ENCODE measurements at regions not wholly inside any gene's neighbourhood (a gene's known extent, or its start where the extent isn't known, plus 50 kb on each side); places are given as distances from the start of the nearest gene placed in this dataset.

DNA sequence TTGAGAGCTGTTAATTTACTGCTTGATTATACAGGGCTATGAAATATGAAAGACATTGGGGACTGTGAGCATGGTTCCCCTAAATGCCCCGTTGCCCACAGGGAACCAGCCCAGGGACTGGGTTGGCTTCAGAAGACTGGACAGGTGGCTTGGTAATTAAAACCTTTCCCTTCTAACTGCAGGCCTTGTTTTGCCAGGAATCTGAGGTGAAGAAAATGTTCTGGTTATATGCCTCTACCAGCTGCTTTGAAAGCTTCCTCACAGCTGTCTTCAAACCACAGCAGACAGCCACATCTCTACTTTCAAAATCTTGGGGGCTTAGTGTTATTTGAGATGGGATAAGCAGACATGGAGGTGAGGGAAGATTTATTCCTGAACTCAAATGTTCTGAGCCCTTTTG is 153.3 kb upstream of the SPRY4 start:
- ChIA-PET POLR2A (no interaction called here), CTCF (no interaction called here)
- Mint-ChIP-seq H3K4me3 (no peak overlapping the region), H3K9me3 (peaks cover 9% of the 10 kb centered on the region), H3K27me3 (peaks cover 27% of the 10 kb centered on the region), H3K36me3 (ENCODE audit: low read depth) (no peaks in the 10 kb centered on the region), H3K4me1 (no peaks in the 10 kb centered on the region), H3K27ac (no peak overlapping the region)
- no peak for ATAC-seq (ENCODE audit: low read depth)
- TF ChIP-seq, protein P1, sequence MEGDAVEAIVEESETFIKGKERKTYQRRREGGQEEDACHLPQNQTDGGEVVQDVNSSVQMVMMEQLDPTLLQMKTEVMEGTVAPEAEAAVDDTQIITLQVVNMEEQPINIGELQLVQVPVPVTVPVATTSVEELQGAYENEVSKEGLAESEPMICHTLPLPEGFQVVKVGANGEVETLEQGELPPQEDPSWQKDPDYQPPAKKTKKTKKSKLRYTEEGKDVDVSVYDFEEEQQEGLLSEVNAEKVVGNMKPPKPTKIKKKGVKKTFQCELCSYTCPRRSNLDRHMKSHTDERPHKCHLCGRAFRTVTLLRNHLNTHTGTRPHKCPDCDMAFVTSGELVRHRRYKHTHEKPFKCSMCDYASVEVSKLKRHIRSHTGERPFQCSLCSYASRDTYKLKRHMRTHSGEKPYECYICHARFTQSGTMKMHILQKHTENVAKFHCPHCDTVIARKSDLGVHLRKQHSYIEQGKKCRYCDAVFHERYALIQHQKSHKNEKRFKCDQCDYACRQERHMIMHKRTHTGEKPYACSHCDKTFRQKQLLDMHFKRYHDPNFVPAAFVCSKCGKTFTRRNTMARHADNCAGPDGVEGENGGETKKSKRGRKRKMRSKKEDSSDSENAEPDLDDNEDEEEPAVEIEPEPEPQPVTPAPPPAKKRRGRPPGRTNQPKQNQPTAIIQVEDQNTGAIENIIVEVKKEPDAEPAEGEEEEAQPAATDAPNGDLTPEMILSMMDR (IDR thresholded peaks at IDR 0.05): no peak
- no peak for DNase-seq
- intact Hi-C loops (cut with micrococcal nuclease): no loop called here

DNA sequence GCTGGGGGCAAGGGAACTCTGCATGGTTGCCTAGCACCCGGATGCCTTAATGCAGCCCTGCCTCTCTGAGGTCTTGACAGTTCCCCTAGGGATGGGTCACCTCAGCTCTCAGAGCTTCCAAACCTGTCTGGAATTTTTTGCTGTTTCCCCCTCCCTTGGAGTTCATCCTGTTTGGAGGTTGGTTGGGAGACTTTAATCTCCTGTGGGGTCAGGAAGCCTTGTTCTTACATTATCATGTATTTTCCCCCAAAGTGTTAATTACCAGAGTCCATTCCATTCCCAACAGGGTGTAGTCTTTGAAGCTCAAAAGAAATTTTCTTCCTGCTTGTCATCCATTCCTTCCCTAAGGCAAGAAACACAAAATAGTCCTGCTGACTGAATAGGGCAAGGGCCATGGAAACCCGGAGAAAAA is 150.3 kb upstream of the SPRY4 start:
- H3K27ac Mint-ChIP-seq: no peak overlapping the region
- no peaks in the 10 kb centered on the region for H3K4me1 Mint-ChIP-seq
- DNase-seq: no peak
- intact Hi-C loops (cut with micrococcal nuclease): no loop called here
- no peaks in the 10 kb centered on the region for H3K36me3 Mint-ChIP-seq (ENCODE audit: low read depth)
- no peak overlapping the region for H3K4me3 Mint-ChIP-seq
- ChIA-PET POLR2A (no interaction called here), CTCF (no interaction called here)
- TF ChIP-seq, protein P1 (IDR thresholded peaks at IDR 0.05): no peak
- H3K9me3 Mint-ChIP-seq: peaks cover 9% of the 10 kb centered on the region
- no peak for ATAC-seq (ENCODE audit: low read depth)
- peaks cover 25% of the 10 kb centered on the region for H3K27me3 Mint-ChIP-seq

DNA sequence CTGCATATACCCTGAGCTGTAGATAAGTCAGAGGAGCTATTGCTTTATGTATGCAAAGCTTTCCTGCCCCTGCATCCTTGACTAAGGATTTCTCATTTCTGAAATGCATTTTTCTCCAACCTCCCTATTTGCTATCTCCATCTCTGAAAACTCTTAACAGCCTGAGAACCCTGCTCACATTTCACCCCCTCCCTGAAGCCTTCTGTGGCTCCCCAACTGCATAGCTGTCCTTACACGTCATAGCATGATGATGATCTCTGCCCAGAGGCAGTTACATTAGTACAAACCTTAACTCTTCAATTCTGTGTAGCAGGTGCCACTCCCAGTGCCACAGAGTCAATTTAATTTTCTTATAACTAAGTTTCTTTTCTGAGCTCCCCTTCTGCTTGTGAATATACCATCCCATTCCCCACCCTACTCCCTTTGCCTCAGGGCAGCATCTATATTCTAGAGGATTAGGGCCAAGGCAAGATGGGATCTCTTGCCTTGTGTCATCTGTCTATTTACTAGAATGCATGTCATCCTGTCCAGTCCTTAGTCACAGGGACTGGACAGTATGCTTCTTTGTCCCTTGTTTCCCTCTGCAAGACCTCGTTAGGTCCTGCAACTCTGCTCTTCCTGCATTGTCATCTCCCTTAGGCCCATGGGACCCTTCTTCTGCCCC is 149.7 kb upstream of the SPRY4 start:
- ChIA-PET CTCF (no interaction called here), POLR2A (no interaction called here)
- peaks cover 20% of the 10 kb centered on the region for H3K27me3 Mint-ChIP-seq
- TF ChIP-seq, protein P1 (IDR thresholded peaks at IDR 0.05): no peak
- H3K27ac Mint-ChIP-seq: no peak overlapping the region
- intact Hi-C loops (cut with micrococcal nuclease): no loop called here
- no peaks in the 10 kb centered on the region for H3K4me1 Mint-ChIP-seq
- H3K36me3 Mint-ChIP-seq (ENCODE audit: low read depth): no peaks in the 10 kb centered on the region
- H3K4me3 Mint-ChIP-seq: no peak overlapping the region
- ATAC-seq (ENCODE audit: low read depth) (no peak), DNase-seq (no peak)
- peaks cover 9% of the 10 kb centered on the region for H3K9me3 Mint-ChIP-seq

DNA sequence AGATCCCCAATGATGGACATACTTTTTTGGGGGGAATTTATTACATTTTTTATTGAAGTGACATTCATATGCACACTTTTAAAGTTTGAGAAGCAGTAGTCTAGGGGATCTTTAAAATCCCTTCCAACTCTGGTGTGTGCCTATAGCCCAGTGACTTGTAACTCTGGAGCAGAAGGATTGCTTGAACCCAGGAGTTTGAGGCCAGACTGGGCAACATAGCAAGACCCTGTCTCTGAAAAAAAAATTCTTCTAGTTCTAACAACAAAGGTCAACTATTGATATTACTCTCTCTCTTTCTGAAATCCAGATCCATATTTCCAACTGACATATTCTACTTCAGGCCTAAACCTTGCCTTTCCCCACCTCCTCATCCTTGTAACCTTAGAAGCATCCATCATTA is 148.2 kb upstream of the SPRY4 start:
- H3K4me3 Mint-ChIP-seq: no peak overlapping the region
- H3K27ac Mint-ChIP-seq: no peak overlapping the region
- H3K9me3 Mint-ChIP-seq: no peaks in the 10 kb centered on the region
- no peaks in the 10 kb centered on the region for H3K36me3 Mint-ChIP-seq (ENCODE audit: low read depth)
- H3K4me1 Mint-ChIP-seq: no peaks in the 10 kb centered on the region
- DNase-seq: no peak
- ChIA-PET POLR2A (no interaction called here), CTCF (no interaction called here)
- intact Hi-C loops (cut with micrococcal nuclease): no loop called here
- TF ChIP-seq, protein P1 (IDR thresholded peaks at IDR 0.05): no peak
- H3K27me3 Mint-ChIP-seq: peaks cover 9% of the 10 kb centered on the region
- no peak for ATAC-seq (ENCODE audit: low read depth)

DNA sequence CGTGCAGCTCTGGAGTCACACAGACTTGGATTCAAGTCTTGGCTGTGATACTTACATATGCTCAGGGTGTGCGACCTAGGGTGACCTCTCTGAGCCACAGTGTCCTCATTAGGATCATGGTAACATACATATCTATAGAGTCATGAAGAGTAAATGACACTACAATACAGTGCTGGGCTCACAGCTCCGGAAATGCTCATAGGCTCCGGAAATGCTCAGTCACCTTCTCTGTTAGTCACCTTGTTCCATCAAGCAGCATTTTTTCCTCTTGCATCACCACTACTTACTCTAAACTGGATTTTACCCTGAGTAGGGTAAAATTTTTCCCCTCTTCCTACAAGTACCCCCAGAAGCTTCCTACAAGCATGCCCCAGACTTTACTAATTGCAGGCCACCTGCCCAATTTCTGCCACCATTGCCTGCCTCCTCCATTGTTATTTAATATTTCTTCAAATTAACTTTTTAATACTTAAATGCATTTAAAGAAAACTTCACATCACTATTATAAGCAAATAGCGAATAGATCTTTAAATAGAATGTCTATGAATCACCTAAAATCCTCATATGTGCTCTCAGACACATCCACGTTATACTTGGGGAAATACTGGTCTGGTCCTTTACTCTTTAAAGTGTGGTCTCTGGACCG is 147.6 kb upstream of the SPRY4 start:
- H3K36me3 Mint-ChIP-seq (ENCODE audit: low read depth): no peaks in the 10 kb centered on the region
- CTCF ChIA-PET: no interaction called here
- DNase-seq (no peak), ATAC-seq (ENCODE audit: low read depth) (no peak)
- intact Hi-C loops (cut with micrococcal nuclease): no loop called here
- peaks cover 9% of the 10 kb centered on the region for H3K27me3 Mint-ChIP-seq
- H3K27ac Mint-ChIP-seq: no peak overlapping the region
- H3K4me3 Mint-ChIP-seq: no peak overlapping the region
- H3K4me1 Mint-ChIP-seq: no peaks in the 10 kb centered on the region
- POLR2A ChIA-PET: no interaction called here
- no peaks in the 10 kb centered on the region for H3K9me3 Mint-ChIP-seq
- TF ChIP-seq, protein P1 (IDR thresholded peaks at IDR 0.05): no peak

Data from activated B cell treated with CpG ODN at 0.5 μM for 24 hours (primary cell).